ENCODE measurements at regions not wholly inside any gene's neighbourhood (a gene's known extent, or its start where the extent isn't known, plus 50 kb on each side); places are given as distances from the start of the nearest gene placed in this dataset.

DNA sequence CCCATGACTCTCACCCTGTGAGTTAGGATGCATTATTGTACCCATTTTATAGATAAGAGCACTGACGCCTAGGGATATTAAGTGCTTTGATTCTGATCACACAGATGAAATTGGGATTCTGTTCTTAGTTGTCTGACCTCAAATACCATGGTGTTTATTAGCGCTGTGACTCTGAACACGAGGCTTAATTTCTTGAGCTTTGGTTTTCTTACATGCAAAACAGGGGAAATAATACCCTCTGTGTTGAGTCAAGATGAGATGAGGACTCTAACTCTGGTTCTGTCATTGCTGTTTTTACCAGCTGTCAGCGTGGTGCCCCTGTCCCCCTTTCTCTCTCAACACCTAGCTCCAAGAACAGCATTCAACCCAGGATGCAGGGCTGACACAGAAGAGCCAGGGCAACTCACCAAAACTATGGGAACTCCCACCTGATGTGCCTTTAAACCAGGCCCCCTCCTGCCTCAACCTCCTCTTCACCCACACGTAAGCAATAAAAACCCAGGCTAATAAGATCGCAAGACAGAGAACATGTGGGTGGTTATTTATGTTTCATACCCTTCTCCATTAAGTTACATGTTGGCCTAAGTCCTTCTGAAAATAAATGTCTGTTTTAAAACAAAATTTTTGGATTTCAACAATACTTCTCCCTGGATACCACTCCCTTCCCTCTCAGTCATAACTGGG is 100.1 kb upstream of the SPATA12 start:
- TF ChIP-seq, protein P1, sequence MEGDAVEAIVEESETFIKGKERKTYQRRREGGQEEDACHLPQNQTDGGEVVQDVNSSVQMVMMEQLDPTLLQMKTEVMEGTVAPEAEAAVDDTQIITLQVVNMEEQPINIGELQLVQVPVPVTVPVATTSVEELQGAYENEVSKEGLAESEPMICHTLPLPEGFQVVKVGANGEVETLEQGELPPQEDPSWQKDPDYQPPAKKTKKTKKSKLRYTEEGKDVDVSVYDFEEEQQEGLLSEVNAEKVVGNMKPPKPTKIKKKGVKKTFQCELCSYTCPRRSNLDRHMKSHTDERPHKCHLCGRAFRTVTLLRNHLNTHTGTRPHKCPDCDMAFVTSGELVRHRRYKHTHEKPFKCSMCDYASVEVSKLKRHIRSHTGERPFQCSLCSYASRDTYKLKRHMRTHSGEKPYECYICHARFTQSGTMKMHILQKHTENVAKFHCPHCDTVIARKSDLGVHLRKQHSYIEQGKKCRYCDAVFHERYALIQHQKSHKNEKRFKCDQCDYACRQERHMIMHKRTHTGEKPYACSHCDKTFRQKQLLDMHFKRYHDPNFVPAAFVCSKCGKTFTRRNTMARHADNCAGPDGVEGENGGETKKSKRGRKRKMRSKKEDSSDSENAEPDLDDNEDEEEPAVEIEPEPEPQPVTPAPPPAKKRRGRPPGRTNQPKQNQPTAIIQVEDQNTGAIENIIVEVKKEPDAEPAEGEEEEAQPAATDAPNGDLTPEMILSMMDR (conservative IDR thresholded peaks at IDR 0.05), result no peak
- TF ChIP-seq EZH2 (IDR thresholded peaks at IDR 0.05; ENCODE audit: low read depth), result no peak
